Ishikawa (cell line): ENCODE measurements at regions not wholly inside any gene's neighbourhood (a gene's known extent, or its start where the extent isn't known, plus 50 kb on each side); places are given as distances from the start of the nearest gene placed in this dataset.

Experiments
- CEBPB ChIP-seq: IDR thresholded peaks from 2 replicates; pipeline ENCODE4 v1.6.1; 2012
- CREB1 ChIP-seq: IDR thresholded peaks from 2 replicates; pipeline ENCODE4 v1.6.1; 2012; ENCODE audit warnings: low read depth
- EGR1 ChIP-seq: IDR thresholded peaks from 2 replicates; pipeline ENCODE4 v1.6.1; 2012
- EP300 ChIP-seq: IDR thresholded peaks from 2 replicates; pipeline ENCODE4 v1.6.1; 2012; ENCODE audit warnings: borderline replicate concordance
- FOXM1 ChIP-seq: IDR thresholded peaks from 2 replicates; pipeline ENCODE4 v1.6.1; 2012; ENCODE audit warnings: low read depth, borderline replicate concordance
- NFIC ChIP-seq: IDR thresholded peaks from 2 replicates; pipeline ENCODE4 v1.6.1; 2012
- RAD21 ChIP-seq: IDR thresholded peaks from 2 replicates; pipeline ENCODE4 v1.6.1; 2012; ENCODE audit warnings: low read depth
- TAF1 ChIP-seq: IDR thresholded peaks from 2 replicates; pipeline ENCODE4 v1.6.1; 2012; ENCODE audit warnings: low read depth, mild to moderate bottlenecking
- TCF12 ChIP-seq: IDR thresholded peaks from 2 replicates; pipeline ENCODE4 v1.6.1; 2012; ENCODE audit warnings: low read depth
- TEAD4 ChIP-seq: IDR thresholded peaks from 2 replicates; pipeline ENCODE4 v1.6.1; 2012
- YY1 ChIP-seq: IDR thresholded peaks from 2 replicates; pipeline ENCODE4 v1.6.1; 2012; ENCODE audit warnings: low read depth
- ZBTB7A ChIP-seq: IDR thresholded peaks from 2 replicates; pipeline ENCODE4 v1.6.1; 2012; ENCODE audit warnings: low read depth
- TF ChIP-seq, protein P1 (sequence below): IDR thresholded peaks from 2 replicates; pipeline ENCODE4 v1.6.1; 2012
- TF ChIP-seq, protein P2 (sequence below): IDR thresholded peaks from 2 replicates; pipeline ENCODE4 v1.6.1; 2012; ENCODE audit warnings: low read depth, mild to moderate bottlenecking
- TF ChIP-seq, protein P3 (sequence below): IDR thresholded peaks from 2 replicates; pipeline ENCODE4 v1.6.1; 2012

DNA sequence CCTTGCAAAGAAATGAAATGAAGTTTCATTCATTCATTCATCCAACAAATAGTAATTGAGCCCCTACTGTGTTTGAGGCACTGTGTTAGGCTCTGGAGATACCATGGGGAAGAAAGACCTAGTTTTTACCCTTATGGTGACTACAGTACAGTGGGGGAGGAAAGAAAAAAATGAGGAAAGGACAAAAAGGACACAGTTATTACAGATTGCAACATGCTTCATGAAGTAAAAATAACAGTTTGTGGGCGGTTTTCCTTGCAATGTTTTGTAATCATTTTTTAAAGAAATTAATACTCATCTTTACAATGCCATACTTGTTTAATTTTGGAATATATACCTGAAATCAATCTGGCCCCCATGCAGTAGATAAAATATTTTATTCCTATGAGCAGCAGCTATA is 120.3 kb downstream of the TM2D1 start:
- TF ChIP-seq FOXM1, result no peak

DNA sequence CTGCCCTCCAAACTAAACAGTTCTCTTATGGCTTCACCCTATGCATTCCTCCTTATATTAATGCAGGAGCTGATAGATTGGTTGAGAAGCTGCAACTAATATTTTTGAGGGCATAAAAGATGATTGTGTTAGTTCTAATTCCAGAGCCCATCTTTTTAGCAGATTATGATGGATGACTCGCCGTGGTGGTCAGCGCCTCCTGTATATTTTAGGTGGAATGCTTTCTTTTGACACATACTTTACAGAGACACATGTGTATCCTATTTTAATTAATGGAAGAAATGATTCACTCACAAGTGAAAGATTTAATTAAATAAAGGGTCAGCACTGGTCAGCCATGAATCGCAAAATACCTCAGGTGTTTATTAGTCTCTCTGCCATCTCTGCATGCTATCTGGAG is 120.7 kb downstream of the TM2D1 start:
- no peak for TF ChIP-seq CREB1
- TF ChIP-seq ZBTB7A, result no peak
- no peak for TF ChIP-seq EGR1
- no peak for TF ChIP-seq RAD21
- no peak for TF ChIP-seq TCF12
- TF ChIP-seq, protein P1, sequence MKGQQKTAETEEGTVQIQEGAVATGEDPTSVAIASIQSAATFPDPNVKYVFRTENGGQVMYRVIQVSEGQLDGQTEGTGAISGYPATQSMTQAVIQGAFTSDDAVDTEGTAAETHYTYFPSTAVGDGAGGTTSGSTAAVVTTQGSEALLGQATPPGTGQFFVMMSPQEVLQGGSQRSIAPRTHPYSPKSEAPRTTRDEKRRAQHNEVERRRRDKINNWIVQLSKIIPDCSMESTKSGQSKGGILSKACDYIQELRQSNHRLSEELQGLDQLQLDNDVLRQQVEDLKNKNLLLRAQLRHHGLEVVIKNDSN, result no peak
- no peak for TF ChIP-seq FOXM1
- TF ChIP-seq EP300, result no peak
- no peak for TF ChIP-seq NFIC
- TF ChIP-seq, protein P2, sequence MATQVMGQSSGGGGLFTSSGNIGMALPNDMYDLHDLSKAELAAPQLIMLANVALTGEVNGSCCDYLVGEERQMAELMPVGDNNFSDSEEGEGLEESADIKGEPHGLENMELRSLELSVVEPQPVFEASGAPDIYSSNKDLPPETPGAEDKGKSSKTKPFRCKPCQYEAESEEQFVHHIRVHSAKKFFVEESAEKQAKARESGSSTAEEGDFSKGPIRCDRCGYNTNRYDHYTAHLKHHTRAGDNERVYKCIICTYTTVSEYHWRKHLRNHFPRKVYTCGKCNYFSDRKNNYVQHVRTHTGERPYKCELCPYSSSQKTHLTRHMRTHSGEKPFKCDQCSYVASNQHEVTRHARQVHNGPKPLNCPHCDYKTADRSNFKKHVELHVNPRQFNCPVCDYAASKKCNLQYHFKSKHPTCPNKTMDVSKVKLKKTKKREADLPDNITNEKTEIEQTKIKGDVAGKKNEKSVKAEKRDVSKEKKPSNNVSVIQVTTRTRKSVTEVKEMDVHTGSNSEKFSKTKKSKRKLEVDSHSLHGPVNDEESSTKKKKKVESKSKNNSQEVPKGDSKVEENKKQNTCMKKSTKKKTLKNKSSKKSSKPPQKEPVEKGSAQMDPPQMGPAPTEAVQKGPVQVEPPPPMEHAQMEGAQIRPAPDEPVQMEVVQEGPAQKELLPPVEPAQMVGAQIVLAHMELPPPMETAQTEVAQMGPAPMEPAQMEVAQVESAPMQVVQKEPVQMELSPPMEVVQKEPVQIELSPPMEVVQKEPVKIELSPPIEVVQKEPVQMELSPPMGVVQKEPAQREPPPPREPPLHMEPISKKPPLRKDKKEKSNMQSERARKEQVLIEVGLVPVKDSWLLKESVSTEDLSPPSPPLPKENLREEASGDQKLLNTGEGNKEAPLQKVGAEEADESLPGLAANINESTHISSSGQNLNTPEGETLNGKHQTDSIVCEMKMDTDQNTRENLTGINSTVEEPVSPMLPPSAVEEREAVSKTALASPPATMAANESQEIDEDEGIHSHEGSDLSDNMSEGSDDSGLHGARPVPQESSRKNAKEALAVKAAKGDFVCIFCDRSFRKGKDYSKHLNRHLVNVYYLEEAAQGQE, result no peak
- no peak for TF ChIP-seq YY1
- TF ChIP-seq TAF1, result no peak
- no peak for TF ChIP-seq CEBPB

DNA sequence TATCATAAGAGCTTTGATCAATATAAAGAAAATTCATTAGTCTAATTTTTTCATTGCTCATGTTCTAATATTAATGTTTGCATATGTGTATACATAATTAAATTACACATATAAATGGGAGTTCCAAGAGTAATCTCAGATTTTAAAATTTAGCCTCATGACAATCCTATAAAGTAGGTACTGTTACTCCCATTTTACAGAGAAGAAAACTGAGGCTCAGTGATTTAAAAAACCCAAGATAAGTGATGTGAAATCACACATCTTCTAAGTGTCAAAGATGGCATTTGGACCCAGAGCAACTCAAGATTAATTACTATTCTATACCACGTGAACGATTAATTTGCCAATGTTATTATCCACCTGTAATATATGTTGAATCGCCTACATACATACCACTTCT is 122.3 kb downstream of the TM2D1 start:
- TF ChIP-seq, protein P1, result no peak
- TF ChIP-seq, protein P3, sequence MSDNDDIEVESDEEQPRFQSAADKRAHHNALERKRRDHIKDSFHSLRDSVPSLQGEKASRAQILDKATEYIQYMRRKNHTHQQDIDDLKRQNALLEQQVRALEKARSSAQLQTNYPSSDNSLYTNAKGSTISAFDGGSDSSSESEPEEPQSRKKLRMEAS, result no peak
- no peak for TF ChIP-seq NFIC
- TF ChIP-seq TEAD4, result no peak
- no peak for TF ChIP-seq EGR1
- no peak for TF ChIP-seq TAF1
- no peak for TF ChIP-seq RAD21
- no peak for TF ChIP-seq FOXM1
- no peak for TF ChIP-seq CREB1
- TF ChIP-seq, protein P2, result no peak
- TF ChIP-seq CEBPB, result no peak
- TF ChIP-seq YY1, result no peak
- TF ChIP-seq ZBTB7A, result no peak
- no peak for TF ChIP-seq TCF12

DNA sequence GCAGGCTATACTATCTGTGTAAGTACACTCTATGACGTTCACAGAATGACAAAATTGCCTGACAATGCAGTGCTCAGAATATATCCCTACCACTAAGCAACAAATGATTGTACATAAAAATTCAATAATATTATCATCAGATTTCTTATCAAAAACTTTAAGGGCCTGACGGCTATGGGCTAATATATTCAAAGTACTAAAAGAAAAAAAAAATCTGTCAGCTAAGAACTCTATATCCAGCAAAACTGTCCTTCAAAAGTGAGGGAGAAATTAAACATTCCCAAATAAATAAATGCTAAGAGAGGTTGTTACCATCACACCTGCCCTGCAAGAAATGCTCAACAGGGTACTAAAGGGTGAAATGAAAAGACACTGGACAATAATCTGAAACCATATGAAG is 127.3 kb downstream of the TM2D1 start:
- TF ChIP-seq, protein P2, result no peak
- TF ChIP-seq YY1 (no peak), NFIC (no peak), TAF1 (no peak), EGR1 (no peak), EP300 (no peak)

DNA sequence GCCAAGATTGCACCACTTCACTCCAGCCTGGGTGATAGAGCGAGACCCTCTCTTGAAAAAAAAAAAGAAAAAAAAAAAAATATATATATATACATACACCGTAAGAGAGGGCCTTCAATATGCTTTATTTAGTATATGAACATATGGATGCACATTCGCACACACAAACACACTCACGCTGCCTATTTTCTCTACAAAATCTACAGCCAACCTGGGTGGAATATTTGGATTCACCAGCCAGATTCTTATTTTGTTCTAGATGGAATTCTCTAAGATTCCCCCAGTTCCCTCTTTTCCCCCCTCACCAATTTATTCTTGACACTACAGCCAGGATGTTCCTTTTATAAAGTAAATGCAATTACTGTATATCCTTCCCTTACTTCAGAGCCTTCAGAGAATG is 131.6 kb downstream of the TM2D1 start:
- no peak for TF ChIP-seq CEBPB

DNA sequence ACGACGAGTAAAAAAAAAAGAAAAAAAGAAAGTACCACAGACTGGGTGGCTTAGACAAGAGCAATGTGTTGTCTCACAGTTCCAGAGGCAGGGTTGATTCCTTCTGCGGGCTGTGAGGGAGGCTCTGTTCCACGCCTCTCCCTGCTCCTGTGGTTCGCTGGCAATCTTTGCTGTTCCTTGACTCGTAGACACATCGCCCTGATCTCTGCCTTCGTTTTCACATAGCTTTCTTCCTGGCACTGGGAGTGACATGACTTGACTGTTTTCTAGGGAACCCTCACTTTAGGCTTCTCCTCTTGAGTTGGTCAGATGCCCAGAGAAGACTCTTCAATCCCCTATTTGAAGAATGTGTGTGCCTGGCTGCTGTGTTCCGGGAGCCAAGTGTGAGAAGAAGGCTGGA is 133.6 kb downstream of the TM2D1 start:
- TF ChIP-seq EGR1 (no peak), CREB1 (no peak), FOXM1 (no peak), NFIC (no peak), EP300 (no peak), YY1 (no peak), ZBTB7A (no peak), TEAD4 (no peak), TAF1 (no peak), CEBPB (no peak), TCF12 (no peak), RAD21 (no peak)
- TF ChIP-seq, protein P2, result no peak
- TF ChIP-seq, protein P1, result no peak
- TF ChIP-seq, protein P3, result no peak
